ENCODE measurements at regions not wholly inside any gene's neighbourhood (a gene's known extent, or its start where the extent isn't known, plus 50 kb on each side); places are given as distances from the start of the nearest gene placed in this dataset.

DNA sequence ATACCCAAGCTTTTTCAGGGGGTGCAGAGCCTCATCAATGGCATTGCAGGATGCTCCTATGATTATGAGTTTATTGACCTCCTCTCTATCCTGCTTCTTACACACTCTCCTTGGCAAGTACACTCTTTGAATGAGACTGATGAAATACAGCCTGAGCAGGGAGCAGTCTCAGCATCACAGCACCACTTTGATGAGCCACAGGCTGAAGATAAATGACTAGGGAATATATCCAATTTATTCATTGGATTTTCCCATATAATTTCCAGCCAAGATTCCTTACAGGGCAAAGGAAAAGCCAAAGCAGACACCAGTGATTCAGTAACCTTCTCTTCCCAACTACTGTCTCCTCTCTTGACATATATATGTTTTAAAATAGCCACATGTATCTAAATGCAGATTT is 79.2 kb downstream of the CASP12 start:
- no peak for TF ChIP-seq POLR2AphosphoS5 (IDR thresholded peaks at IDR 0.05; ENCODE audit: low read depth, low read length)
- no peak for TF ChIP-seq POLR2A (IDR thresholded peaks at IDR 0.05; ENCODE audit: low read depth, low read length)
- TF ChIP-seq TAF1 (IDR thresholded peaks at IDR 0.05; ENCODE audit: low read depth, low read length) = no peak
- TF ChIP-seq POU2F2 (IDR thresholded peaks at IDR 0.05; ENCODE audit: low read depth, low read length) = no peak

Measured in GM12891 (cell line).